GM23338 (cell line): ENCODE measurements at regions not wholly inside any gene's neighbourhood (a gene's known extent, or its start where the extent isn't known, plus 50 kb on each side); places are given as distances from the start of the nearest gene placed in this dataset.
A peak's percentile ranks its signal among the peaks of the same experiment; 100 is the strongest.

Experiments
- ATAC-seq: fragments of 200-7000 bp; cut with Tn5 transposase; 3 replicates; pipeline ENCODE4 v1.9.1; 2020
- DNase-seq: peaks from one replicate; pipeline ENCODE4 v3.0.0-alpha.2; 2015; ENCODE audit warnings: low spot score
- H2AFZ ChIP-seq: fragments of 200-600 bp; sonication (generic); 2 replicates; pipeline ENCODE4 v1.8.0; 2016; ENCODE audit warnings: antibody characterized with exemption, mild to moderate bottlenecking, moderate library complexity
- H3F3A ChIP-seq: fragments of 200-600 bp; sonication (generic); replicated peaks from 2 replicates; pipeline ENCODE4 v1.8.0; 2017; ENCODE audit warnings: antibody characterized with exemption, mixed run types, low read depth
- H3K27ac ChIP-seq: fragments of 200-600 bp; sonication (generic); 2 replicates; pipeline ENCODE4 v1.6.1; 2016; ENCODE audit warnings: low read depth
- H3K27me3 ChIP-seq: fragments of 200-600 bp; sonication (generic); 2 replicates; pipeline ENCODE4 v1.8.0; 2016; ENCODE audit warnings: mild to moderate bottlenecking, mixed run types, moderate library complexity; ENCODE audit not compliant: insufficient read depth
- H3K36me3 ChIP-seq: fragments of 200-600 bp; sonication (generic); 2 replicates; pipeline ENCODE4 v1.8.0; 2016; ENCODE audit warnings: mild to moderate bottlenecking; ENCODE audit not compliant: insufficient read depth
- H3K4me1 ChIP-seq: fragments of 200-600 bp; sonication (generic); 2 replicates; pipeline ENCODE4 v1.8.0; 2016; ENCODE audit warnings: mild to moderate bottlenecking, moderate library complexity; ENCODE audit not compliant: insufficient read depth
- H3K4me2 ChIP-seq: fragments of 200-600 bp; sonication (generic); 2 replicates; pipeline ENCODE4 v1.7.1; 2017; ENCODE audit warnings: mixed run types
- H3K4me3 ChIP-seq: fragments of 200-600 bp; sonication (generic); 2 replicates; pipeline ENCODE4 v1.6.1; 2016; ENCODE audit warnings: mixed run types
- H3K79me2 ChIP-seq: fragments of 200-600 bp; sonication (generic); replicated peaks from 2 replicates; pipeline ENCODE4 v1.8.0; 2017; ENCODE audit warnings: mild to moderate bottlenecking; ENCODE audit not compliant: insufficient read depth
- H3K9me2 ChIP-seq: fragments of 200-600 bp; sonication (generic); 2 replicates; pipeline ENCODE4 v1.8.0; 2017; ENCODE audit not compliant: insufficient read depth
- H4K20me1 ChIP-seq: fragments of 200-600 bp; sonication (generic); replicated peaks from 2 replicates; pipeline ENCODE4 v1.8.0; 2017; ENCODE audit warnings: mild to moderate bottlenecking; ENCODE audit not compliant: insufficient read depth
- H3K27ac Mint-ChIP-seq: 2 replicates; pipeline ENCODE4 v1.8.0; 2020; ENCODE audit warnings: inconsistent platforms, mild to moderate bottlenecking, moderate library complexity, mixed read lengths
- H3K27me3 Mint-ChIP-seq: 3 replicates; pipeline ENCODE4 v1.8.0; 2022; ENCODE audit warnings: low read depth, mild to moderate bottlenecking, moderate library complexity, mixed read lengths, inconsistent platforms; ENCODE audit not compliant: insufficient read depth, poor library complexity
- H3K36me3 Mint-ChIP-seq: 3 replicates; pipeline ENCODE4 v1.8.0; 2021; ENCODE audit warnings: low read depth, mild to moderate bottlenecking, inconsistent platforms, moderate library complexity, mixed read lengths
- H3K4me1 Mint-ChIP-seq: 3 replicates; pipeline ENCODE4 v1.8.0; 2020; ENCODE audit warnings: mild to moderate bottlenecking, inconsistent platforms, mixed read lengths
- H3K4me3 Mint-ChIP-seq: 3 replicates; pipeline ENCODE4 v1.8.0; 2021; ENCODE audit warnings: moderate library complexity, mild to moderate bottlenecking, inconsistent platforms, mixed read lengths
- H3K9me3 Mint-ChIP-seq: 3 replicates; pipeline ENCODE4 v1.8.0; 2020; ENCODE audit warnings: moderate library complexity, mild to moderate bottlenecking, inconsistent platforms, mixed read lengths
- CREB1 ChIP-seq: fragments of 250-450 bp; sonication (Bioruptor Pico); IDR thresholded peaks from 2 replicates; pipeline ENCODE4 v1.5.0; 2020; ENCODE audit warnings: low read depth, mild to moderate bottlenecking, moderate library complexity
- EZH2 ChIP-seq: fragments of 200-600 bp; sonication (generic); IDR thresholded peaks from one replicate; pipeline ENCODE4 v1.8.0; 2017; ENCODE audit warnings: antibody characterized with exemption, mild to moderate bottlenecking, low read depth; ENCODE audit not compliant: unreplicated experiment
- STAT1 ChIP-seq: IDR thresholded peaks from one replicate; pipeline ENCODE4 v1.6.1; 2016; ENCODE audit warnings: antibody characterized with exemption; ENCODE audit not compliant: unreplicated experiment
- ZNF114 ChIP-seq: fragments of 250-450 bp; sonication (Bioruptor Pico); IDR thresholded peaks from 2 replicates; pipeline ENCODE4 v1.5.0; 2020; ENCODE audit warnings: mild to moderate bottlenecking, moderate library complexity
- ZNF331 ChIP-seq: fragments of 250-450 bp; sonication (Bioruptor Pico); IDR thresholded peaks from 2 replicates; pipeline ENCODE4 v1.5.0; 2020; ENCODE audit warnings: low read depth, mild to moderate bottlenecking, moderate library complexity
- TF ChIP-seq, protein P1 (sequence below): IDR thresholded peaks from 2 replicates; pipeline ENCODE4 v1.6.1; 2016; ENCODE audit warnings: antibody characterized with exemption
- TF ChIP-seq, protein P2 (sequence below): fragments of 250-450 bp; sonication (Bioruptor Pico); IDR thresholded peaks from 2 replicates; pipeline ENCODE4 v1.5.0; 2020; ENCODE audit warnings: mild to moderate bottlenecking, moderate library complexity
- TF ChIP-seq, protein P3 (sequence below), 2 experiments: fragments of 200-600 bp in 1 of 2; sonication (generic) in 1 of 2; conservative IDR thresholded peaks; 2 replicates each; pipeline versions ENCODE4 v1.5.1 to v1.6.1; 2016 to 2017; ENCODE audit warnings: antibody characterized with exemption in 2 of 2, low read depth in 2 of 2, mild to moderate bottlenecking in 2 of 2, moderate library complexity in 1 of 2
- TF ChIP-seq, protein P4 (sequence below): IDR thresholded peaks from one replicate; pipeline ENCODE4 v1.6.1; 2018; ENCODE audit warnings: antibody characterized with exemption; ENCODE audit not compliant: unreplicated experiment

DNA sequence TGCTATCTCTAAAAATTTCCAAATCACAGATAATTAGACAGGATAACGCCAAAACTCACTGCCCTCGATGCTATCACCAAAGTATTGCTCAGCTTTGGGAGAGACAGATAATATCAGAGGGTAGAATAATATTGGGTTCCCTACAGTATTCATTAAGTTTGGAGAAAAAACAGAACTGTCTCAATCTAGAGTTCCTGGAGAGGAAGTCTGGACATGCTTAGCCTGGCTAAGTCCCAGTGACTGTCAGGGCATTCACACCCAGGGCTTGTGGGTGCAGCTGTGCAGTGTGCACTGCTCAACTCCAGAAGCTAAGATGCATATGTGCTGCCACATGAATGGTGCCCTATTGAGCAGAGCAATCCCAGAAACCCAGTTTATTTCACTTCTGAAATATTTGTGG, 459.6 kb upstream of the DPH6 start:
- DNase-seq (no peak), ATAC-seq (no peak)
- peaks cover 7% of the 10 kb centered on the region; the same call in 1 of the 2 replicates for H3K9me2 ChIP-seq
- peaks cover 11% of the 10 kb centered on the region; the same call in 2 of the 3 replicates for H3K9me3 Mint-ChIP-seq
- peaks cover 5% of the 10 kb centered on the region; the same call in 1 of the 2 replicates for H3K36me3 ChIP-seq
- H3K36me3 Mint-ChIP-seq, result no peaks in the 10 kb centered on the region
- H4K20me1 ChIP-seq, result no peaks in the 10 kb centered on the region
- no peak overlapping the region for H3K27ac ChIP-seq
- no peaks in the 10 kb centered on the region for H3K79me2 ChIP-seq
- H3K27ac Mint-ChIP-seq, result no peak overlapping the region
- peaks cover 7% of the 10 kb centered on the region; the same call in 2 of the 3 replicates for H3K4me1 Mint-ChIP-seq
- H3K4me3 ChIP-seq, result no peak overlapping the region
- TF ChIP-seq, protein P1, sequence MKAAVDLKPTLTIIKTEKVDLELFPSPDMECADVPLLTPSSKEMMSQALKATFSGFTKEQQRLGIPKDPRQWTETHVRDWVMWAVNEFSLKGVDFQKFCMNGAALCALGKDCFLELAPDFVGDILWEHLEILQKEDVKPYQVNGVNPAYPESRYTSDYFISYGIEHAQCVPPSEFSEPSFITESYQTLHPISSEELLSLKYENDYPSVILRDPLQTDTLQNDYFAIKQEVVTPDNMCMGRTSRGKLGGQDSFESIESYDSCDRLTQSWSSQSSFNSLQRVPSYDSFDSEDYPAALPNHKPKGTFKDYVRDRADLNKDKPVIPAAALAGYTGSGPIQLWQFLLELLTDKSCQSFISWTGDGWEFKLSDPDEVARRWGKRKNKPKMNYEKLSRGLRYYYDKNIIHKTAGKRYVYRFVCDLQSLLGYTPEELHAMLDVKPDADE, result no peak
- TF ChIP-seq STAT1, result no peak
- no peak for TF ChIP-seq EZH2
- TF ChIP-seq, protein P2, sequence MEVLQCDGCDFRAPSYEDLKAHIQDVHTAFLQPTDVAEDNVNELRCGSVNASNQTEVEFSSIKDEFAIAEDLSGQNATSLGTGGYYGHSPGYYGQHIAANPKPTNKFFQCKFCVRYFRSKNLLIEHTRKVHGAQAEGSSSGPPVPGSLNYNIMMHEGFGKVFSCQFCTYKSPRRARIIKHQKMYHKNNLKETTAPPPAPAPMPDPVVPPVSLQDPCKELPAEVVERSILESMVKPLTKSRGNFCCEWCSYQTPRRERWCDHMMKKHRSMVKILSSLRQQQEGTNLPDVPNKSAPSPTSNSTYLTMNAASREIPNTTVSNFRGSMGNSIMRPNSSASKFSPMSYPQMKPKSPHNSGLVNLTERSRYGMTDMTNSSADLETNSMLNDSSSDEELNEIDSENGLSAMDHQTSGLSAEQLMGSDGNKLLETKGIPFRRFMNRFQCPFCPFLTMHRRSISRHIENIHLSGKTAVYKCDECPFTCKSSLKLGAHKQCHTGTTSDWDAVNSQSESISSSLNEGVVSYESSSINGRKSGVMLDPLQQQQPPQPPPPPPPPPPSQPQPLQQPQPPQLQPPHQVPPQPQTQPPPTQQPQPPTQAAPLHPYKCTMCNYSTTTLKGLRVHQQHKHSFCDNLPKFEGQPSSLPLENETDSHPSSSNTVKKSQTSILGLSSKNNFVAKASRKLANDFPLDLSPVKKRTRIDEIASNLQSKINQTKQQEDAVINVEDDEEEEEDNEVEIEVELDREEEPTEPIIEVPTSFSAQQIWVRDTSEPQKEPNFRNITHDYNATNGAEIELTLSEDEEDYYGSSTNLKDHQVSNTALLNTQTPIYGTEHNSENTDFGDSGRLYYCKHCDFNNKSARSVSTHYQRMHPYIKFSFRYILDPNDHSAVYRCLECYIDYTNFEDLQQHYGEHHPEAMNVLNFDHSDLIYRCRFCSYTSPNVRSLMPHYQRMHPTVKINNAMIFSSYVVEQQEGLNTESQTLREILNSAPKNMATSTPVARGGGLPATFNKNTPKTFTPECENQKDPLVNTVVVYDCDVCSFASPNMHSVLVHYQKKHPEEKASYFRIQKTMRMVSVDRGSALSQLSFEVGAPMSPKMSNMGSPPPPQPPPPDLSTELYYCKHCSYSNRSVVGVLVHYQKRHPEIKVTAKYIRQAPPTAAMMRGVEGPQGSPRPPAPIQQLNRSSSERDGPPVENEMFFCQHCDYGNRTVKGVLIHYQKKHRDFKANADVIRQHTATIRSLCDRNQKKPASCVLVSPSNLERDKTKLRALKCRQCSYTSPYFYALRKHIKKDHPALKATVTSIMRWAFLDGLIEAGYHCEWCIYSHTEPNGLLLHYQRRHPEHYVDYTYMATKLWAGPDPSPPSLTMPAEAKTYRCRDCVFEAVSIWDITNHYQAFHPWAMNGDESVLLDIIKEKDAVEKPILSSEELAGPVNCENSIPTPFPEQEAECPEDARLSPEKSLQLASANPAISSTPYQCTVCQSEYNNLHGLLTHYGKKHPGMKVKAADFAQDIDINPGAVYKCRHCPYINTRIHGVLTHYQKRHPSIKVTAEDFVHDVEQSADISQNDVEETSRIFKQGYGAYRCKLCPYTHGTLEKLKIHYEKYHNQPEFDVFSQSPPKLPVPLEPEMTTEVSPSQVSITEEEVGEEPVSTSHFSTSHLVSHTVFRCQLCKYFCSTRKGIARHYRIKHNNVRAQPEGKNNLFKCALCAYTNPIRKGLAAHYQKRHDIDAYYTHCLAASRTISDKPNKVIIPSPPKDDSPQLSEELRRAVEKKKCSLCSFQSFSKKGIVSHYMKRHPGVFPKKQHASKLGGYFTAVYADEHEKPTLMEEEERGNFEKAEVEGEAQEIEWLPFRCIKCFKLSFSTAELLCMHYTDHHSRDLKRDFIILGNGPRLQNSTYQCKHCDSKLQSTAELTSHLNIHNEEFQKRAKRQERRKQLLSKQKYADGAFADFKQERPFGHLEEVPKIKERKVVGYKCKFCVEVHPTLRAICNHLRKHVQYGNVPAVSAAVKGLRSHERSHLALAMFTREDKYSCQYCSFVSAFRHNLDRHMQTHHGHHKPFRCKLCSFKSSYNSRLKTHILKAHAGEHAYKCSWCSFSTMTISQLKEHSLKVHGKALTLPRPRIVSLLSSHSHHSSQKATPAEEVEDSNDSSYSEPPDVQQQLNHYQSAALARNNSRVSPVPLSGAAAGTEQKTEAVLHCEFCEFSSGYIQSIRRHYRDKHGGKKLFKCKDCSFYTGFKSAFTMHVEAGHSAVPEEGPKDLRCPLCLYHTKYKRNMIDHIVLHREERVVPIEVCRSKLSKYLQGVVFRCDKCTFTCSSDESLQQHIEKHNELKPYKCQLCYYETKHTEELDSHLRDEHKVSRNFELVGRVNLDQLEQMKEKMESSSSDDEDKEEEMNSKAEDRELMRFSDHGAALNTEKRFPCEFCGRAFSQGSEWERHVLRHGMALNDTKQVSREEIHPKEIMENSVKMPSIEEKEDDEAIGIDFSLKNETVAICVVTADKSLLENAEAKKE (CRISPR knock-in tag), result no peak
- TF ChIP-seq, protein P3, sequence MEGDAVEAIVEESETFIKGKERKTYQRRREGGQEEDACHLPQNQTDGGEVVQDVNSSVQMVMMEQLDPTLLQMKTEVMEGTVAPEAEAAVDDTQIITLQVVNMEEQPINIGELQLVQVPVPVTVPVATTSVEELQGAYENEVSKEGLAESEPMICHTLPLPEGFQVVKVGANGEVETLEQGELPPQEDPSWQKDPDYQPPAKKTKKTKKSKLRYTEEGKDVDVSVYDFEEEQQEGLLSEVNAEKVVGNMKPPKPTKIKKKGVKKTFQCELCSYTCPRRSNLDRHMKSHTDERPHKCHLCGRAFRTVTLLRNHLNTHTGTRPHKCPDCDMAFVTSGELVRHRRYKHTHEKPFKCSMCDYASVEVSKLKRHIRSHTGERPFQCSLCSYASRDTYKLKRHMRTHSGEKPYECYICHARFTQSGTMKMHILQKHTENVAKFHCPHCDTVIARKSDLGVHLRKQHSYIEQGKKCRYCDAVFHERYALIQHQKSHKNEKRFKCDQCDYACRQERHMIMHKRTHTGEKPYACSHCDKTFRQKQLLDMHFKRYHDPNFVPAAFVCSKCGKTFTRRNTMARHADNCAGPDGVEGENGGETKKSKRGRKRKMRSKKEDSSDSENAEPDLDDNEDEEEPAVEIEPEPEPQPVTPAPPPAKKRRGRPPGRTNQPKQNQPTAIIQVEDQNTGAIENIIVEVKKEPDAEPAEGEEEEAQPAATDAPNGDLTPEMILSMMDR (conservative IDR thresholded peaks at IDR 0.05; ENCODE audit: low read depth in 2 of 2), result no peak
- TF ChIP-seq CREB1, result no peak
- TF ChIP-seq, protein P4, sequence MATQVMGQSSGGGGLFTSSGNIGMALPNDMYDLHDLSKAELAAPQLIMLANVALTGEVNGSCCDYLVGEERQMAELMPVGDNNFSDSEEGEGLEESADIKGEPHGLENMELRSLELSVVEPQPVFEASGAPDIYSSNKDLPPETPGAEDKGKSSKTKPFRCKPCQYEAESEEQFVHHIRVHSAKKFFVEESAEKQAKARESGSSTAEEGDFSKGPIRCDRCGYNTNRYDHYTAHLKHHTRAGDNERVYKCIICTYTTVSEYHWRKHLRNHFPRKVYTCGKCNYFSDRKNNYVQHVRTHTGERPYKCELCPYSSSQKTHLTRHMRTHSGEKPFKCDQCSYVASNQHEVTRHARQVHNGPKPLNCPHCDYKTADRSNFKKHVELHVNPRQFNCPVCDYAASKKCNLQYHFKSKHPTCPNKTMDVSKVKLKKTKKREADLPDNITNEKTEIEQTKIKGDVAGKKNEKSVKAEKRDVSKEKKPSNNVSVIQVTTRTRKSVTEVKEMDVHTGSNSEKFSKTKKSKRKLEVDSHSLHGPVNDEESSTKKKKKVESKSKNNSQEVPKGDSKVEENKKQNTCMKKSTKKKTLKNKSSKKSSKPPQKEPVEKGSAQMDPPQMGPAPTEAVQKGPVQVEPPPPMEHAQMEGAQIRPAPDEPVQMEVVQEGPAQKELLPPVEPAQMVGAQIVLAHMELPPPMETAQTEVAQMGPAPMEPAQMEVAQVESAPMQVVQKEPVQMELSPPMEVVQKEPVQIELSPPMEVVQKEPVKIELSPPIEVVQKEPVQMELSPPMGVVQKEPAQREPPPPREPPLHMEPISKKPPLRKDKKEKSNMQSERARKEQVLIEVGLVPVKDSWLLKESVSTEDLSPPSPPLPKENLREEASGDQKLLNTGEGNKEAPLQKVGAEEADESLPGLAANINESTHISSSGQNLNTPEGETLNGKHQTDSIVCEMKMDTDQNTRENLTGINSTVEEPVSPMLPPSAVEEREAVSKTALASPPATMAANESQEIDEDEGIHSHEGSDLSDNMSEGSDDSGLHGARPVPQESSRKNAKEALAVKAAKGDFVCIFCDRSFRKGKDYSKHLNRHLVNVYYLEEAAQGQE, result no peak
- no peak for TF ChIP-seq ZNF114 (CRISPR knock-in tag)
- TF ChIP-seq ZNF331 (CRISPR knock-in tag), result no peak
- H3F3A ChIP-seq, result no peaks in the 10 kb centered on the region
- H3K27me3 ChIP-seq, result no peaks in the 10 kb centered on the region
- H3K4me3 Mint-ChIP-seq, result no peak overlapping the region
- H3K4me2 ChIP-seq, result no peak overlapping the region
- 0 out of 2 replicates have a peak, but pooled peaks cover 4% of the 10 kb centered on the region for H3K4me1 ChIP-seq
- H3K27me3 Mint-ChIP-seq, result no peaks in the 10 kb centered on the region
- H2AFZ ChIP-seq, result peak overlapping the region; percentile 81; the same call in 1 of the 2 replicates
